ENCODE measurements at regions not wholly inside any gene's neighbourhood (a gene's known extent, or its start where the extent isn't known, plus 50 kb on each side); places are given as distances from the start of the nearest gene placed in this dataset.
"Not testable (repeated sequence)": the region's sequence is repeated elsewhere in the genome, so short reads cannot be mapped to it uniquely, and the experiment has no call there.

DNA sequence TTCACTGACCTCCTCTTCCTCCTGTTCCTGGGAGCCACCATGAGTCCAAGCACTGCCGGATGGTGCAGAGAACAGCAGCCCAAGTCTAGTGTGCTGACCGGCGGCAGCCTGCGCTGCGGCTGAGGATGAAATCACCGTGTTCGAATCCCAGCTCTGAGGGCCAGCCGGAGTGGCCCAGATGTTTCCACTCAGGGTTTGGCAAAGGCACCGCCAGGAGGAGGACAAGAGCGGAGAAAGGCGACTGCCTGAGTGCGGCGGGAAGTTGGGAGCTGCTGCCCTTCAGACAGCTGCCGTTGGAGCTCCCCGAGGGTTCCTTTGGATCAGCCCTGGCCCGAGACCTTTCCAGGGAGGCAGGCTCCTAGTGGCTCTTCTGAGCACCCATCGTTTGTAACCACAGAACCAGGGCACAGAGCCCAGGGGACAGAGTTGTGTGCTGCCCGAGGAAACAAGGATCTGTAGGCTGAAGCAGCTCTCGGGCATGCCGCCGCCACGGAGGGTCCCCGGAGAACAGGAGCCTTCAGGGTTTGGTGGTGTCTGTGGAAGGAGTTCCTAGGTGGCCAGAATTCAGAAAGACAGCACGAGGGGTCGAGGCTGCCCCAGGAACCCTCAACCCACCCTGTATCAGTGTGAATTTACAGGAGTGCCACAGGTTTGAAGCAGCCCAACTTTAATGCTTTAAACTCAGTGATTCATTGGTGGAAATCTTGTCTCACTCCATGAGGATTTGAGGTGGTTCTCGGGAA is 115.6 kb upstream of the COL5A1 start:
- no peak overlapping the region for H3K4me3 Mint-ChIP-seq (ENCODE audit: low read depth)
- no peaks in the 10 kb centered on the region for H3K4me1 Mint-ChIP-seq (ENCODE audit: low read depth)
- H3K9me3 Mint-ChIP-seq (ENCODE audit: low read depth) = peaks cover 18% of the 10 kb centered on the region
- no peak overlapping the region for H3K27ac Mint-ChIP-seq
- no peak for DNase-seq (ENCODE audit: low spot score, unreplicated experiment)
- H3K36me3 Mint-ChIP-seq (ENCODE audit: insufficient read depth) = no peaks in the 10 kb centered on the region
- TF ChIP-seq, protein P1, sequence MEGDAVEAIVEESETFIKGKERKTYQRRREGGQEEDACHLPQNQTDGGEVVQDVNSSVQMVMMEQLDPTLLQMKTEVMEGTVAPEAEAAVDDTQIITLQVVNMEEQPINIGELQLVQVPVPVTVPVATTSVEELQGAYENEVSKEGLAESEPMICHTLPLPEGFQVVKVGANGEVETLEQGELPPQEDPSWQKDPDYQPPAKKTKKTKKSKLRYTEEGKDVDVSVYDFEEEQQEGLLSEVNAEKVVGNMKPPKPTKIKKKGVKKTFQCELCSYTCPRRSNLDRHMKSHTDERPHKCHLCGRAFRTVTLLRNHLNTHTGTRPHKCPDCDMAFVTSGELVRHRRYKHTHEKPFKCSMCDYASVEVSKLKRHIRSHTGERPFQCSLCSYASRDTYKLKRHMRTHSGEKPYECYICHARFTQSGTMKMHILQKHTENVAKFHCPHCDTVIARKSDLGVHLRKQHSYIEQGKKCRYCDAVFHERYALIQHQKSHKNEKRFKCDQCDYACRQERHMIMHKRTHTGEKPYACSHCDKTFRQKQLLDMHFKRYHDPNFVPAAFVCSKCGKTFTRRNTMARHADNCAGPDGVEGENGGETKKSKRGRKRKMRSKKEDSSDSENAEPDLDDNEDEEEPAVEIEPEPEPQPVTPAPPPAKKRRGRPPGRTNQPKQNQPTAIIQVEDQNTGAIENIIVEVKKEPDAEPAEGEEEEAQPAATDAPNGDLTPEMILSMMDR (IDR thresholded peaks at IDR 0.05; ENCODE audit: unreplicated experiment) = no peak
- peaks cover 24% of the 10 kb centered on the region for H3K27me3 Mint-ChIP-seq

DNA sequence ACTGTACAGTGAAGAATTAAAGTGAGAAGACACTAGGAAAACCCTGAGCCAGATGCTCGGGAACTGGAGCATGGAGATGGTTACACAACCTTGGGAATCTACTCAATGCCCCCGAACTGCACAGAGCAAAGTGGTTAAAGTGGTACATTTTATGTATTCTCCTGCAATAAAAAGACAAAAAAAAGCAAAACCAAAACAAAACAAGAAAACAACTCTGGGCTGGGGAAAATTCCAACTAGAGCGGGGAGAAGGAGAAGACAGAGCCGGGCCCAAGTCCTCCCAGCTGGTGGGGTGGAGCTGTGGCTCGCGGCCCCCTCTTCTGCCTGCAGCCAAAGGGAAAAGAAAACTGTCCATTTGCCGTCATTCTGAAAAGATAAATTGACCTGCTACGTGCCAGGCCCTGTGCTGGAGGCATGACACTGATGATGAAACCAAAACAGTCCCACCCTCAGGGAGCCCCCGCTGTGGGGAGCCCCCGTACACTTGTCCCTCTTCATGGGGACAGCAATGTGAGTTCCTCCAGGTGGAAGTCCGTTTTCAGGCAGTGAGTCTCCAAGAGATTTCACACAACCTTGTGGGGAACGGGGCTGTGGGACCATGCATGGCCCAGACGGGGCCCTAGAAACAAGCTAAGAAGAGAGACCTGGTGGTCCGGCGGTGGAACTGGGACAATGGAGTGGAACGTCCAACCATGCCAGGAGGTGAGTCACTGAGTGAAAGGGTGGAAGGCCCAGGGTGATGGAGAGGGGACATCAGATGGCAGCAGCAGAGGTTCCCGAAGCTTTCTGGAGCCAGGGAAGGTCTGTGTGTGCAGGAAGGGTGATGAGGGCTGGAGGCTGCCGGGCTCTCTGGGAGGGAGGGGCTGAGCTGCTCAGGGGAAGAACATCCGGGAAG is 114.8 kb upstream of the COL5A1 start:
- Mint-ChIP-seq H3K4me3 (ENCODE audit: low read depth) (no peak overlapping the region), H3K27ac (no peak overlapping the region), H3K36me3 (ENCODE audit: insufficient read depth) (no peaks in the 10 kb centered on the region), H3K27me3 (peaks cover 24% of the 10 kb centered on the region), H3K4me1 (ENCODE audit: low read depth) (no peaks in the 10 kb centered on the region), H3K9me3 (ENCODE audit: low read depth) (peaks cover 17% of the 10 kb centered on the region)
- DNase-seq (ENCODE audit: low spot score, unreplicated experiment) = no peak
- TF ChIP-seq, protein P1 (IDR thresholded peaks at IDR 0.05; ENCODE audit: unreplicated experiment) = no peak

DNA sequence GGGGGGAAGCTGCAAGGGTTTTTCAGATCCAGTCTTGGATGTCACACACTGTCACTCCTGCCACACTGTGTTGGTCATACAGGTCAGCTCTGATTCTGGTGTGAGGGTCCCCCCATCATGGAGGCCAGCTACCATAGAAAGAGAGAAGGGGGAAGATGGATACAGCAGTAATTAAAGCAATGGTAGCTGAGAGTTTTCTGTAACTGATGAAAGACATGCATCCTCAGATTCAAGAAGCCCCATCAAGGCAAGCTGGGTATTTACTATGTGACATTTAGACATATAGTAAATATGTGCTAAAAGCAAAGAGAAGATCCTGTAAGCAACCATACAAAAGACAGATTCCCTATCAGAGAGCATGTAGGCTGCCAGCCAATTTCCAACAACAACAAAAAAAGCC is 110.9 kb upstream of the COL5A1 start:
- TF ChIP-seq, protein P1 (IDR thresholded peaks at IDR 0.05; ENCODE audit: unreplicated experiment) = no peak
- no peak overlapping the region for H3K4me3 Mint-ChIP-seq (ENCODE audit: low read depth)
- H3K27ac Mint-ChIP-seq = no peak overlapping the region
- H3K36me3 Mint-ChIP-seq (ENCODE audit: insufficient read depth) = no peaks in the 10 kb centered on the region
- no peak for DNase-seq (ENCODE audit: low spot score, unreplicated experiment)
- no peaks in the 10 kb centered on the region for H3K4me1 Mint-ChIP-seq (ENCODE audit: low read depth)
- H3K9me3 Mint-ChIP-seq (ENCODE audit: low read depth) = peaks cover 17% of the 10 kb centered on the region
- peaks cover 24% of the 10 kb centered on the region for H3K27me3 Mint-ChIP-seq

DNA sequence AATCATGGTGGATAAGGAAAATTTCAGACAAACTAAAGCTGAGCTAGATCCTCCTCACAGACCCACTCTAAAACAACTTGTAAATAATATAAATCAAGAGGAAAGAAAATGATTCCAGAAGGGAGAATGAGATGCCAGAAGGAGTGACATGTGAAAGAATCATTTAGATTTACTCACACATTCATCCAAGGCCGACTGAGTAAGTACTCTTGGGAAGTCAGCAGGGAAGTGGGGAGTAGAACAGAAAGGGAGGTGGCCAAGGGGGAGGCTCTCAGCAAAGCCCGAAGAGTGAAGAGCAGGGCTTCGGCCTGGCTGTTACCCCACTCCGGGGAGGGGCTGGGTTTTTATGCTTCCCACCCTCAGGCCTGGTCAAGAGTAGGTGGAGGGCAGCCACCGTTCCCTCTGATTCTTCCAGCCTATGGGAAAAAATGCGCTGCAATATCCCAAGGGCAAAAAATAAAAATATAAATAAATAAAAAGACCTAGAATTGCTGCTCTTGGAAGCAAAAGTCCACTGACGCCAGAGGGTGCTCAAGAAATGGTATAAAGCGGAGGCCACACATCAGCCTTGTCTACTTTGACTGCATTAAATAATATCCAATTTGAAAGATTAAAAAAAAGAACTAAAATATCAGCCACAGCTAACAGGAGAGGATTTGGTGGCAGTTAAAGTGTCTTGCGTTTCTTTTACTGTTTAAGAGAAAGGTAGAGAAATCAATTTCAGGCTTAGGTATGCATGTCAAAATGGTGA is 110.2 kb upstream of the COL5A1 start:
- TF ChIP-seq, protein P1 (IDR thresholded peaks at IDR 0.05; ENCODE audit: unreplicated experiment) = no peak
- H3K27me3 Mint-ChIP-seq = peaks cover 24% of the 10 kb centered on the region
- H3K36me3 Mint-ChIP-seq (ENCODE audit: insufficient read depth) = no peaks in the 10 kb centered on the region
- H3K4me1 Mint-ChIP-seq (ENCODE audit: low read depth) = no peaks in the 10 kb centered on the region
- DNase-seq (ENCODE audit: low spot score, unreplicated experiment) = no peak
- no peak overlapping the region for H3K4me3 Mint-ChIP-seq (ENCODE audit: low read depth)
- peaks cover 17% of the 10 kb centered on the region for H3K9me3 Mint-ChIP-seq (ENCODE audit: low read depth)
- H3K27ac Mint-ChIP-seq = no peak overlapping the region

DNA sequence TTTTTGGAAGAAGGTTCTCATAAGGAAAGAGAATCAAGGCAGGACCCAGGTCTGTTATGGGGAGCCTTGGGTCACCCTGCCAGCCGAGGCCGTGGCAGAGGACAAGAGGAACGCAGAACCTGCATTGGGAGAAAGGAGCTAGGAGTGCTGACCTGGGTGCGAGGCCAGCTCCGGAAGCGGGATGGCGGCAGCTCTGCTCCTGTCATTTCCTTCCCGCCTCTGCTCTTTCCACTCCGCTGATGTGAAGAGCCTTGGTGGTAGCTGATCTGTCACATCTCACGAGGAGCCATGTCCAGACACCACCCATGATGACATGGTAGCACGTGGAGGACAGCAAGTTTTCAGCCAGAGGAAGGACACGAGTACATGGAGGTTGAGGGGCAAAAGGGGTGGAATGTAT is 109.5 kb upstream of the COL5A1 start:
- Mint-ChIP-seq H3K4me3 (ENCODE audit: low read depth) (no peak overlapping the region), H3K36me3 (ENCODE audit: insufficient read depth) (no peaks in the 10 kb centered on the region), H3K27me3 (peaks cover 21% of the 10 kb centered on the region), H3K9me3 (ENCODE audit: low read depth) (peaks cover 17% of the 10 kb centered on the region), H3K4me1 (ENCODE audit: low read depth) (no peaks in the 10 kb centered on the region), H3K27ac (no peak overlapping the region)
- DNase-seq (ENCODE audit: low spot score, unreplicated experiment) = no peak
- TF ChIP-seq, protein P1 (IDR thresholded peaks at IDR 0.05; ENCODE audit: unreplicated experiment) = no peak

DNA sequence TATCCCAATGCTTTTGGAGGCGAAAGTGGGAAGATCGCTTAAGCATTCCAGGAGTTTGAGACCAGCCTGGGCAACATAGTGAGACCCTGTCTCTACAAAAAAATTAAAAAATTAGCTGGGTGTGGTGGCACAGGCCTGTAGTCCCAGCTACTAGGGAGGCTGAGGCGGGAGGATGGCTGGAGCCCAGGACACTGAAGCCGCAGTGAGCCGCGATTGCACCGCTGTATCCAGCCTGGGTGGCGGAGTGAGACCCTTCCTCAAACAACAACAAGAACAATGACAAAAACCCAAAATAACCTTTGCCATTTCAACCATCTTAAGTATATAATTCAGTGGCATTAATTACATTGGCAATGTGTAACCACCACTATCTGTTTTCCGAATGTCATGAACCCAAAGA is 108.9 kb upstream of the COL5A1 start:
- not testable (repeated sequence) for H3K4me1 Mint-ChIP-seq (ENCODE audit: low read depth); H3K27ac Mint-ChIP-seq; DNase-seq (ENCODE audit: low spot score, unreplicated experiment); H3K4me3 Mint-ChIP-seq (ENCODE audit: low read depth); H3K36me3 Mint-ChIP-seq (ENCODE audit: insufficient read depth)
- peaks cover 17% of the 10 kb centered on the region for H3K9me3 Mint-ChIP-seq (ENCODE audit: low read depth)
- H3K27me3 Mint-ChIP-seq = peaks cover 21% of the 10 kb centered on the region
